ENCODE measurements at regions not wholly inside any gene's neighbourhood (a gene's known extent, or its start where the extent isn't known, plus 50 kb on each side); places are given as distances from the start of the nearest gene placed in this dataset.

- ChIA-PET CTCF (ENCODE audit: partially characterized antibody) (interaction anchor here (0.7 to 0.9 kb wide), 2 partner anchors 12 to 201 kb away, joined by 3 to 4 read pairs; no protein-coding TSS in a partner anchor), POLR2A (ENCODE audit: partially characterized antibody) (no interaction called here)
- no peak for DNase-seq (ENCODE audit: low read depth in 1 of 2, low spot score in 2 of 2)
These were observed 67.0 kb upstream of the MAST4 start for GRCh38 chr5:66529182-66529581.

More at GRCh38 chr5:66529182-66529581, 67.0 kb upstream of the MAST4 start:
- no peak overlapping the region for H2BK5ac ChIP-seq (ENCODE audit: low read depth, low read length)
- no peak overlapping the region for H3K23ac ChIP-seq (ENCODE audit: insufficient read length)
- no peak overlapping the region for H4K8ac ChIP-seq (ENCODE audit: extremely low read depth, insufficient read depth, low read length)
- TF ChIP-seq TBP (IDR thresholded peaks at IDR 0.05; ENCODE audit: low read depth, low read length) (no peak), EGR1 (IDR thresholded peaks at IDR 0.05; ENCODE audit: borderline replicate concordance, low read depth, low read length) (no peak), RXRA (IDR thresholded peaks at IDR 0.05; ENCODE audit: insufficient read depth, low read depth, low read length) (no peak), CBX8 (IDR thresholded peaks at IDR 0.05; ENCODE audit: borderline replicate concordance, low read depth, low read length) (no peak), CHD1 (IDR thresholded peaks at IDR 0.05; ENCODE audit: low read depth, low read length) (no peak), TAF7 (optimal IDR thresholded peaks at IDR 0.05; ENCODE audit: borderline replicate concordance, low read depth, low read length) (no peak), PHF8 (conservative IDR thresholded peaks at IDR 0.05; ENCODE audit: low read depth, low read length) (no peak), ASH2L (IDR thresholded peaks at IDR 0.05; ENCODE audit: low read length) (no peak), EP300 (IDR thresholded peaks at IDR 0.05; ENCODE audit: borderline replicate concordance in 1 of 2, low read depth in 2 of 2, low read length in 2 of 2) (no peak)
- H3K4ac ChIP-seq (replicated peaks; ENCODE audit: insufficient read length, low read depth, low read length), result no peak overlapping the region
- H3K56ac ChIP-seq (replicated peaks; ENCODE audit: insufficient read length, low read depth, low read length), result no peak overlapping the region
- no peaks in the 10 kb centered on the region for H3K9me3 ChIP-seq (ENCODE audit: insufficient read depth in 2 of 2, low read depth in 1 of 2, low read length in 1 of 2)
- no peak overlapping the region for H3K14ac ChIP-seq (ENCODE audit: insufficient read length)
- no peak for FAIRE-seq
- H4K20me1 ChIP-seq (replicated peaks in 1 of 2; ENCODE audit: control insufficient read depth in 1 of 2, insufficient read depth in 2 of 2, low read length in 2 of 2), result no peaks in the 10 kb centered on the region
- no peak overlapping the region for H2AFZ ChIP-seq (ENCODE audit: low read length)
- H2AK5ac ChIP-seq (ENCODE audit: low read depth, low read length), result no peak overlapping the region
- H3K9ac ChIP-seq (replicated peaks in 1 of 4; ENCODE audit: extremely low read depth in 1 of 4, low read depth in 3 of 4, low read length in 3 of 4), result no peak overlapping the region
- no peak overlapping the region for H2BK15ac ChIP-seq (ENCODE audit: low read length)
- no peak overlapping the region for H4K91ac ChIP-seq (replicated peaks; ENCODE audit: insufficient read length, low read length)
- no peak overlapping the region for H3K18ac ChIP-seq (ENCODE audit: extremely low read depth, low read length)
- H3K27me3 ChIP-seq (replicated peaks in 1 of 4; ENCODE audit: control insufficient read depth in 3 of 4, extremely low read depth in 1 of 4, insufficient read depth in 3 of 4, low read length in 3 of 4), result no peaks in the 10 kb centered on the region
- no peaks in the 10 kb centered on the region; the same call in 1 of the 2 replicates for H3K23me2 ChIP-seq (ENCODE audit: low read depth, low read length)
- no peak overlapping the region for H2BK120ac ChIP-seq (replicated peaks; ENCODE audit: low read depth, low read length)
- no peak overlapping the region for H2BK20ac ChIP-seq (ENCODE audit: low read length)
- H3K36me3 ChIP-seq (ENCODE audit: control insufficient read depth in 2 of 4, insufficient read depth in 4 of 4, low read length in 3 of 4), result no peaks in the 10 kb centered on the region
- no peak overlapping the region for H3K4me3 ChIP-seq (ENCODE audit: extremely low read depth in 1 of 4, insufficient read depth in 2 of 4, low read depth in 3 of 4, low read length in 4 of 4)
- no peaks in the 10 kb centered on the region for H3K79me2 ChIP-seq (ENCODE audit: control insufficient read depth in 1 of 2, insufficient read depth in 2 of 2, low read length in 2 of 2)
- H4K5ac ChIP-seq (ENCODE audit: insufficient read length, low read depth, low read length), result no peak overlapping the region
- H3K79me1 ChIP-seq (ENCODE audit: low read depth, low read length), result no peaks in the 10 kb centered on the region
- H2BK12ac ChIP-seq (ENCODE audit: low read depth, low read length), result no peak overlapping the region
- 71% methylated on average over 1 of the region's 1 CpG; no CpG with 5 or more reads in 1 of the 2 experiments for WGBS, 2 experiments (ENCODE audit: extremely low coverage in 1 of 2, insufficient coverage in 1 of 2, insufficient read length in 1 of 2, insufficient replicate concordance in 2 of 2, low coverage in 1 of 2, low lambda C conversion rate in 2 of 2, missing lambda C conversion rate in 1 of 2)
- no peaks in the 10 kb centered on the region for H3K4me1 ChIP-seq (replicated peaks in 1 of 4; ENCODE audit: control insufficient read depth in 3 of 4, insufficient read depth in 4 of 4, low read length in 3 of 4)
- no peak overlapping the region for H3K27ac ChIP-seq (ENCODE audit: low read depth, low read length)
- H3K4me2 ChIP-seq (ENCODE audit: insufficient read depth in 1 of 2, low read depth in 2 of 2, low read length in 2 of 2), result no peak overlapping the region
